ENCODE measurements at regions not wholly inside any gene's neighbourhood (a gene's known extent, or its start where the extent isn't known, plus 50 kb on each side); places are given as distances from the start of the nearest gene placed in this dataset.

DNA sequence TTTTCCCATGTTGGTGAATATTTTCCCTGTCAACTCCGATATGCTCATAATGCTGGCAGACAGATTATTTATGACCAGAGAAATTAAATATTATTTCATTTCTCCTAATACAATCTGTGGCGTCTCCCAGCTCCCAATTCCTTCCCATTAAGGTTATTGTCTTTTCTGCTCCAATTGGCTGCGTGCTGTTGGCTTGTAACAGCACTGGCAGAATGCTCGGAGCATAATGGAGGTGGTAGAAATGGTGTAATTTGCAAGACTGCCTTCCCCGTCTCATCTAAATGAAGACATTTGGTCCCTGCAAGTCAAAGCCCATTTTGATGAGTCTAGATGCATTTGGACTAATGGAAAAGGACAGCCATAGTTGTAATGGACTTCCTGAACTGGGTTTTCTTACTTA, 601.7 kb downstream of the BRINP1 start:
- TF ChIP-seq POLR2A (IDR thresholded peaks at IDR 0.05; ENCODE audit: low read depth, low read length) (no peak), TAF1 (IDR thresholded peaks at IDR 0.05; ENCODE audit: low read depth, low read length) (no peak), POLR2AphosphoS5 (IDR thresholded peaks at IDR 0.05; ENCODE audit: low read depth, low read length) (no peak), PAX5 (IDR thresholded peaks at IDR 0.05; ENCODE audit: insufficient read depth, low read length, severe bottlenecking) (no peak), SPI1 (IDR thresholded peaks at IDR 0.05; ENCODE audit: low read depth, low read length) (no peak)

Data from GM12891 (cell line).